Kidney (tissue), 13 donors: ENCODE measurements at regions not wholly inside any gene's neighbourhood (a gene's known extent, or its start where the extent isn't known, plus 50 kb on each side); places are given as distances from the start of the nearest gene placed in this dataset.

Experiments
- DNase-seq, 5 donors: peaks; one replicate each; pipeline ENCODE4 v3.0.0-alpha.2; 2013 to 2020
- FAIRE-seq: peaks from 2 replicates; lab custom pipeline; 2012; peaks lifted over from hg19 to GRCh38; lab: Jason Lieb, UNC
- H3K27ac ChIP-seq, 2 donors: one replicate each; pipeline ENCODE4 v1.7.0; 2013; ENCODE audit warnings: low read depth in 2 of 2, low read length in 2 of 2, inconsistent platforms in 1 of 2
- H3K27me3 ChIP-seq: one replicate; pipeline ENCODE4 v1.7.1; 2013; ENCODE audit warnings: low read length, inconsistent platforms; ENCODE audit not compliant: control insufficient read depth, insufficient read depth
- H3K36me3 ChIP-seq, 3 donors: one replicate each; pipeline versions ENCODE4 v1.7.0 to v1.7.1; 2013; ENCODE audit warnings: low read length in 3 of 3, control low read depth in 1 of 3, inconsistent platforms in 1 of 3; ENCODE audit not compliant: insufficient read depth in 3 of 3, control insufficient read depth in 2 of 3
- H3K4me1 ChIP-seq, 3 donors: one replicate each; pipeline versions ENCODE4 v1.7.0 to v1.7.1; 2013; ENCODE audit warnings: low read length in 3 of 3, inconsistent platforms in 1 of 3, low read depth in 1 of 3; ENCODE audit not compliant: control insufficient read depth in 2 of 3, insufficient read depth in 2 of 3
- H3K4me3 ChIP-seq, 3 donors: one replicate each; pipeline versions ENCODE4 v1.7.0 to v1.8.1; 2013; ENCODE audit warnings: low read length in 3 of 3, control low read depth in 1 of 3, inconsistent platforms in 1 of 3
- H3K9ac ChIP-seq, 3 donors: one replicate each; pipeline versions ENCODE4 v1.7.0 to v1.7.1; 2013; ENCODE audit warnings: low read length in 3 of 3, control low read depth in 1 of 3, inconsistent platforms in 1 of 3
- H3K9me3 ChIP-seq, 3 donors: one replicate each; pipeline versions ENCODE4 v1.7.0 to v1.7.1; 2013; ENCODE audit warnings: low read length in 3 of 3, control low read depth in 1 of 3, inconsistent platforms in 1 of 3; ENCODE audit not compliant: control insufficient read depth in 2 of 3, insufficient read depth in 1 of 3
- CTCF ChIP-seq: IDR thresholded peaks from 3 replicates; pipeline ENCODE4 v1.5.1; 2012; ENCODE audit warnings: mild to moderate bottlenecking, moderate library complexity, borderline replicate concordance; ENCODE audit not compliant: insufficient read depth; ENCODE audit errors: extremely low read depth
- intact Hi-C: fragments of 100-400 bp; cut with DNase I; formaldehyde crosslinking; loops from one replicate; pipeline ENCODE4 v1.11.1; 2022
- donor health status: control.
- donor health status: control.
- donor health status: control.
- donor health status: control.
- donor health status: control.
- donor health status: DM: yes; HTN: yes; CAD: no.
- donor health status: Normal renal cell carcinoma (clear cell type).

GRCh38 chr16:52783616-52784015, 236.7 kb upstream of the TOX3 start:
- no peak for TF ChIP-seq CTCF
- Histone ChIP-seq H3K36me3 (no peaks in the 10 kb centered on the region), H3K27ac (no peak overlapping the region), H3K27me3 (no peaks in the 10 kb centered on the region), H3K9me3 (no peaks in the 10 kb centered on the region), H3K4me3 (no peak overlapping the region), H3K9ac (no peak overlapping the region), H3K4me1 (no peaks in the 10 kb centered on the region)
- intact Hi-C loops = no loop called here
- peak in 1 of 5 donors; percentile 2 for DNase-seq
- no peak for FAIRE-seq

GRCh38 chr16:52781005-52781630, 234.2 kb upstream of the TOX3 start:
- H3K27me3 ChIP-seq = no peaks in the 10 kb centered on the region
- intact Hi-C loops = no loop called here
- H3K9ac ChIP-seq = no peak overlapping the region
- H3K27ac ChIP-seq = no peak overlapping the region
- DNase-seq (peak in 3 of 5 donors; percentile 29 to 57 (median 54)), FAIRE-seq (no peak)
- H3K4me1 ChIP-seq = no peaks in the 10 kb centered on the region
- no peak for TF ChIP-seq CTCF
- no peak overlapping the region for H3K4me3 ChIP-seq
- no peaks in the 10 kb centered on the region for H3K36me3 ChIP-seq
- no peaks in the 10 kb centered on the region for H3K9me3 ChIP-seq

- H3K36me3 ChIP-seq = no peaks in the 10 kb centered on the region
- no peak for TF ChIP-seq CTCF
- intact Hi-C loops = no loop called here
- H3K4me1 ChIP-seq = no peaks in the 10 kb centered on the region
- no peaks in the 10 kb centered on the region for H3K9me3 ChIP-seq
- H3K9ac ChIP-seq = no peak overlapping the region
- DNase-seq (no peak), FAIRE-seq (no peak)
- no peak overlapping the region for H3K4me3 ChIP-seq
- H3K27me3 ChIP-seq = no peaks in the 10 kb centered on the region
- no peak overlapping the region for H3K27ac ChIP-seq
Measured at GRCh38 chr16:52773026-52773425, 226.1 kb upstream of the TOX3 start.

GRCh38 chr16:52770828-52771227, 223.9 kb upstream of the TOX3 start:
- no peaks in the 10 kb centered on the region for H3K27me3 ChIP-seq
- TF ChIP-seq CTCF = no peak
- DNase-seq = no peak
- no peak overlapping the region for H3K27ac ChIP-seq
- H3K4me1 ChIP-seq = no peaks in the 10 kb centered on the region
- H3K36me3 ChIP-seq = no peaks in the 10 kb centered on the region
- H3K4me3 ChIP-seq = no peak overlapping the region
- H3K9me3 ChIP-seq = no peaks in the 10 kb centered on the region
- intact Hi-C loops = no loop called here
- no peak for FAIRE-seq
- no peak overlapping the region for H3K9ac ChIP-seq
